Femur (tissue), 1 donor: ENCODE measurements at regions not wholly inside any gene's neighbourhood (a gene's known extent, or its start where the extent isn't known, plus 50 kb on each side); places are given as distances from the start of the nearest gene placed in this dataset.
"Not testable (repeated sequence)": the region's sequence is repeated elsewhere in the genome, so short reads cannot be mapped to it uniquely, and the experiment has no call there.

Experiments used
- DNase-seq: peaks from one replicate; pipeline ENCODE4 v3.0.0-alpha.2; 2017

DNA sequence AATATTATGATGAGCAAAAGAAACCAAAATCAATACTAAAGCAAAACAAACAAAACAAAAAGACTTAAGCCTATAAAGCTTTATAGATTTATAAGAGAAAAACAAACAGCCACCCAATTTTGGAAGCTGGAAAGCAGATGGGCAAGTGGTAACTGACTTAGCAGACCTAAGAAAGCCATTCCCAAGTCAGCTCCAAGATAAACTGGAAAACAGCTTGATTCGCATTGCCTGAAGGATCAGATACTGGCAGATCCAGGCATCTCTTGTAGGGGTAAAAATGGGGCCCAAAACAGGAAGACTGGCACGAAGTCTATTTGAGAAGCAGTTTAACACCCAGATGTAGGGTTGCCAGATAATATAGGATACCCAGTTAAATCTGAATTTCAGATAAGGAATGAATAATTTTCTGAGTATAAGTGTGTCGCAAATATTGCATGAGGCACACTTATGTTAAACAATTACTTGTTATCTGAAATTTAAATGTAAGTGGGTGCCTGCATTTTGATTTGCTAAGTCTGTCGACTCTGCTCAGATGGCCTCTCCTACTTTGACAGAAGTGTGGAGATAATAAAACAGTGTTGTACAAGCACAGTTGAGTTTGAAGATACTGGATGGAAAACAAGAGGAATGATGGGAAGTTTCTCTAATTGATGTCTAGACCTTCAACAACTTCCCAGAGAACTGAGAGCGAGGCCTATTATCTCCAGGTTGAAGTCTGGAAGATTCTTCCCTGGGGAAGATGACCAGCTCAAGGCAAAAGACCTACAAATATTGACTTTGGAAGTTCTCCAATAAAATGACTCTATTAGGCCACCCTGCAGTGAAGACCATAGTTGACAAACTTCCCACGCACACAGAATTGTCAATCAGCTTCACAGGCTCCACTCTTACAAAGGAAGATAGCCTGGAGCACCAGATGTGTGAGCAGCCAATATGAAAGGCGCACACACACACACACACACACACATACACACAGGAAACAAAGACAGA lies 113.4 kb downstream of the FAM50B start:
- no peak for DNase-seq

DNA sequence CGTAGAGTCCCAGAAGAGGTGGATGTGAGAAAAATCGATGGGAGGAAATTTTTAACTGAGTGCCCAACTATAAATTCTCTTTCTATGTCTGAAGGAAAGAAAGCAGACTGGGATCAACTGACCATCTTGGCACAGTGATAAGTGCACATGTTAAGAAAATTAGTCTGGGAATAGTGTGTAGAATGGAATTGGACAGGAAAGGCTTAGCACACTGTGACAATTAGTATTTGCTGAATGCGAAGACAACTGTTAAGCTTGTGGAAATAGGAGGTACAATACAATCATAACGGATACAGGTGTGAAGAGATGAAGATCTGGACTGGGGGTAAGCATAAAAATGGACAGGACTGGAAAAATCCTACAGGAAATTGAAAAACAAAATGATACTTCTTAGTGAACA lies 114.3 kb downstream of the FAM50B start:
- no peak for DNase-seq

DNA sequence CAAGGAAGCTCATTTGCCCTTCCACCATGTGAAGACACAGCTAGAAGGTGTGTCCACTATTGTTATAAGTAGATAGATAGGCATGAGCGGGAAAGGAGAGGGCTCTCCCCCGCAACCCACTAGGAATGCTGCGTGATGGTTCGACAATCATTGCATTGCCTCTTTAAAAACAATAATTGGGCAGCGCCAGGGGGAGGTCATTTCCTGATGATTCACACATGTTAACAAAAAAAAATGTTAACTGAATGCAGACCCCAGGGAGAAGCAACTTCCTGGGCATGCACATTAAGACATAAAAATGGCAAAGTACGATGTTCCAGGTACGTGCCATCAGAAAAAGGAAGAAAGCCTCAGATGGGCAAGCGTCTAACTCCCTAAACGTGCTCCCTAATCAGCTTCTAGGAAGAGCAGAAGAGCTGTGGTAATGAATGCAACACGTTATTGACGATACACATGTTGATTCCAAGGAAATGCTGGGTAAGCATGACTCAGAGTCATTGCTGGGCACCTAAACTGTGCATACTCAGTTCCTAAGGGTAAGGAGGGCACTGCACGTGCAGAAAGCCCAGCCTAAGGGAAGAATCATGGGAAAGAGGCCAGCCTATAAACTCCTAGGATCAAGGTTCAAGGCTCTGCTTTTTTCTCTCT lies 113.7 kb downstream of the FAM217A start:
- DNase-seq, result no peak

DNA sequence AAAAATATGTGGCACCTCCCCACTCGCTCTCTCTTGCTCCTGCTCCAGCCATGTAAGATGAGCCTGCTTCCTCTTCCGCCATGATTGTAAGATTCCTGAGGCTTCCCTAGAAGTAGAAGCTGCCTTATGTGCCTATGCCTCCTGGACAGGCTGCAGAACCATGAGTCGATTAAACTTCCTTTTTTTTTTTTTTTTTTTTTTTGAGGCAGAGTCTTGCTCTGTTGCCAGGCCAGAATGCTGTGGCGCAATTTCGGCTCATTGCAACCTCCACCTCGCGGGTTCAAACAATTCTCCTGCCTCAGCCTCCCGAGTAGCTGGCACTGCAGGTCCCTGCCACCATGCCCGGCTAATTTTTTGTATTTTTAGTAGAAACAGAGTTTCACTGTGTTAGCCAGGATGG lies 112.5 kb downstream of the FAM217A start:
- no peak for DNase-seq

DNA sequence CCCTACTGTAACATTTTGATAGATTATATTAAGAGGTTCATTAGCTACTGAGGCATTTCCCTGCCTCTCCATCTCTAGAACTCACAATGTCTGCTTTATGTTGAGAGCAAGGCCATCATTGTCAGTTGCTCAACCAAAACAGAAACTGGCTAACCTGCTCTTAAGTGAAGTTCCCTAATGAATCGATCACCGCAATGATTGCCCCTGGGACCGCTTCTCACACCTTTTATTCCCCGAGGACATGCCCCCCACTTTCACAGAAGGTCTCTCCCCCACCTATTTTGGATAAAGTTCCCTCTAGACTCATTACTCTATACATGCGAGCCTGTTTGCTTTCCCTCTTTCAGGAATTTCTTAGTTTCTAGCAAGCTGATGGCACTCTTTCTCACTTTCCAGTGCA lies 108.8 kb downstream of the FAM217A start:
- DNase-seq, result no peak

DNA sequence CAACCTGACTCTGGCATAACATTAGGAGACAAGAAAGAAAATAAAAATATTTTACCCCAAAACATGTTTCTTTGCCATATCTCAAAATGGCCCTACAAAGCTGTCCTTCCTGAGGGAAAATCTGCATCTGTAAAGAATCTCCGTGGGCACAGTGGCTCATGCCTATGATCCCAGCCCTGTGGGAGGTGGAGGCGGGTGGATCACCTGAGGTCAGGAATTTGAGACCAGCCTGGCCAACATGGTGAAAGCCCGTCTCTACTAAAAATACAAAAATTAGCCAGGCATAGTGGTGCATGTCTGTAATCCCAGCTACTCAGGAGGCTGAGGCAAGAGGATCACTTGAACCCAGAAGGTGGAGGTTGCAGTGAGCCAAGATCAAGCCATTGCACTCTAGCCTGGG lies 105.8 kb downstream of the FAM217A start:
- not testable (repeated sequence) for DNase-seq

DNA sequence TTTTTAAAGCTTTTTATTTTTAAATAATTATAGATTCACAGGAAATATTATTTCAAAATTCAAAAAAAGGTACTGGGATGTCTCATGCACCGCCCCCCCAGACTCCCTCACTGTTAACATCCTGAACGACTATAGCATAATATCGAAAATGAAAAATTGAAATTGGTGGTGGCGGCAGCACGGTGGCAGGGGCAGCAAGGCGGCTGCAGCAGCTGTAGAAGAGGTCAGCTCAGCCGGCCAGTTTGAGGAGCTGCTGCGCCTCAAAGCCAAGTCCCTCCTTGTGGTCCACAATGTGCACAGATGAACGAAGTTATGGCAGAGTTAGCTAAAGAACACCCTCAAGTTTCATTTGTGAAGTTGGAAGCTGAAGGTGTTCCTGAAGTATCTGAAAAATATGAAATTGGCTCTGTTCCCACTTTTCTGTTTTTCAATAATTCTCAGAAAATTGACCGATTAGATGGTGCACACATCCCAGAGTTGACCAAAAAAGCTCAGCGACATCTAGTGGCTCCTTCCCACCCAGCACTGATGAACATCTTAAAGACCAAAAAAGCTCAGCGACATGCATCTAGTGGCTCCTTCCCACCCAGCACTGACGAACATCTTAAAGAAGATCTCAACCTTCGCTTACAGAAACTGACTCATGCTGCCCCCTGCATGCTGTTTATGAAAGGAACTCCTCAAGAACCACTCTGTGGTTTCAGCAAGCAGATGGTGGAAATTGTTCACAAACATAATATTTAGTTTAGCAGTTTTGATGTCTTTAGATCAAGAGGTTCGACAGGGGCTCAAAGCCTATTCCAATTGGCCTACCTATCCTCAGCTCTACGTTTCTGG lies 100.8 kb downstream of the FAM217A start:
- DNase-seq, result peak; percentile 84

DNA sequence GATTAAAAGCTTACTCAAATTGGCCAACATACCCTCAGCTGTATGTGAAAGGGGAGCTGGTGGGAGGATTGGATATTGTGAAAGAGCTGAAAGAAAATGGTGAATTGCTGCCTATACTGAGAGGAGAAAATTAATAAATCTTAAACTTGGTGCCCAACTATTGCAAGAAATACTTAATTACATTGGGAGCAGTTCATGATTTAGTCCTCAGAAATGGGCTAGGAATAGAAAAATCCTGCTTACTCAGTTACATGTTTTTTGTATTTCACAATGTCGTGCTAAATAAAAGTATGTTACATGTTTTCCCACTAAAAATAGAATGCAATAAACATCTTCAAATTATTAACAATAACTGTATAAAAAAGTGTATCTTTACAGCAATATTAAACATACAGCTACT lies 100.0 kb downstream of the FAM217A start:
- DNase-seq, result not testable (repeated sequence)

DNA sequence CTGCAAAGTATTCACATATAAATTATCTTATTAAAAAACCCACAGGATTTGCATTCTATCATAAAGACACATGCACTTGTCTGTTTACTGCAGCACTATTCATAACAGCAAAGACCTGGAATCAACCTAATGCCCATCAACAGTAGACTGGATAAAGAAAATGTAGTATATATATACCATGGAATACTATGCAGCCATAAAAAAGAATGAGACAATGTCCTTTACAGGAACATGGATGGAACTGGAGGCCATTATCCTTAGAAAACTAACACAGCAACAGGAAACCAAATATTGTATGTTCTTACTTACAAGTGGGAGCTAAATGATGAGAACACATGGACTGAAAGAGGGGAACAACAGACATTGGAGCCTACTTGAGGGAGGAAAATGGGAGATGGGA lies 97.0 kb downstream of the FAM217A start:
- DNase-seq, result no peak

DNA sequence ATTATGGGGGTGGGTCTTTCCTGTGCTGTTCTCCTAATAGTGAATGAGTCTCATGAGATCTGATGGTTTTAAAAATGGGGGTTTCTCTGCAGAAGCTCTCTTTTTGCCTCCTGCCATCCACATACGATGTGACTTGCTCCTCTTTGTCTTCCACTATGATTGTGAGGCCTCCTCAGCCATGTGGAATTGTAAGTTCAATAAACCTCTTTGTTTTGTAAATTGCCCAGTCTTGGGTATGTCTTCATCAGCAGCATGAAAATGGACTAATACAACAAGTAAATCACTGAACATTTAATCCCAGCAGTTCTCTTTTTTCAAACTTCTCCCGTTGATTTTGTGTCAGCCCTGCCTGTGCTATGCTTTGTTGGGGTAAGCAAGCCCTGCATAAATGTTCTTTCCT lies 95.2 kb downstream of the FAM217A start:
- DNase-seq, result no peak

DNA sequence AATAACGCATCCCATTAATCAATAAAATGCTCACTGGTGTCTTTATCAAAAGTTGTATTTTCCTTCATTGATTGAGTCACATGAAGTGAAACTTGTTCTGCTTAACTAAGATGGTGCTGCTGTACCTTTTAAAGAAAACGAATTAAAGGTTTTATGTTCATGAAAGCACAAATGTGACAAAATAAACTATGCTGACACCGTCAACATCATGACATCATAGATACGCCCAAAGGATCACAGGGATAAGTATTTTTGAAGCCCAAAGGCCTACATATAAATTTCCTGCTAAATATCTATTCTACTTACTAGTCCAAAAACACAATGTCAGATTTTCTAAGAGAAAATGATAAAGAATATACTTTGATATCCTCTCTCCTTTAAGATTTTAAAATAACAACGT lies 94.4 kb downstream of the FAM217A start:
- DNase-seq, result no peak

DNA sequence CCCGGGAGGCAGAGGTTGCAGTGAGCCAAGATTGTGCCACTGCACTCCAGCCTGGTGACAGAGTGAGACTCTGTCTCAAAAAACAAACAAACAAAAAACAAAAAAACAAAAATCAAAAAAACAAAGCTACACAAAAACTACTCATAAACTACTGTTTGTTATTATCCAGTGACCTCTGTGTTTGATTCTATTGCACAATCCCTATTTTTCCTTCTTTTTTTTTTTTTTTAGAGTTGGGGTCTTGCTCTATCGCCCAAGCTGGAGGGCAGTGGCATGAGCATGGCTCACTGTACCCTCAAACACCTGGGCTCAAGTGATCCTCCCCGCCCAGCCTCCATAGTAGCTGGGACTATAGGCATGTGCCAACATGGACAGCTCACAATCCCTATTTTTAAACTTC lies 92.7 kb downstream of the FAM217A start:
- no peak for DNase-seq

DNA sequence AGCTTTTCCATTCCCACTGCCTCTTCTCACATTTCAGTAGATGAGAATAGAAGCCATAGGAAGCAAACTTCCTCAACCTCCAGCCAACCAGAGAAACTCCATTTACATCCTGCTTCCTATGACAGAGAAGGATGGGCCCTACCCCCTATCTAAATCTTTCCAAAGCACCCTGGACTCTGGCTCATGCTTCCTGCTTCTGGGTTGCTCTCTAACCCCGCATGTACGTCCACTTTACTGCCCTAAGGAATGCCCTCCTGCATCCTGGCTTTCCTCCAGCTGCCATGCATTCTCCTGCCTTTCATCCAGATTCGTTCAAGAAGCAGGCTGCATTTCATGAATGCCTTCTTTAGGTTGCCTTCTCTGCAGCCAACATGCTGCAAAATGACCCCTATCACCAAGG lies 91.9 kb downstream of the FAM217A start:
- DNase-seq, result no peak

DNA sequence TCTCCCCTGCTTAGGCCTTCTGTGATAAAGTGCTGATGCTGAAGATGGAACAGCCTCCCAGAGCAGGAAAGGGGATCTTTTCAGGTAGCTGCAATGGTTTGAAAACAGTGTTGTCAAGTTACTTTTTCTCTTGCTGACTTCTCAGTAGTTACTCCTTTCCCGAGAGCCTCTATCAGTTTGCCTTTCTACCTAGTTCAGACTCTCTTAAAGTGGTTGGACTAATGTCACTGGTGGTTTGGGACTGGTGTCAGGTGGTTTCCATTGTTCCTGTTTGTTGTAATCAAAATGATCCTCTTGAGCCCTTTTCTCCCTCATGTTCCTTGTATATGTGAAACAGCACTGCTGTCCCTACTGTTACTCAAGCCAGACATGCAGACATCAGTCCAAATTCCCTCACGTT lies 91.4 kb downstream of the FAM217A start:
- DNase-seq, result no peak

DNA sequence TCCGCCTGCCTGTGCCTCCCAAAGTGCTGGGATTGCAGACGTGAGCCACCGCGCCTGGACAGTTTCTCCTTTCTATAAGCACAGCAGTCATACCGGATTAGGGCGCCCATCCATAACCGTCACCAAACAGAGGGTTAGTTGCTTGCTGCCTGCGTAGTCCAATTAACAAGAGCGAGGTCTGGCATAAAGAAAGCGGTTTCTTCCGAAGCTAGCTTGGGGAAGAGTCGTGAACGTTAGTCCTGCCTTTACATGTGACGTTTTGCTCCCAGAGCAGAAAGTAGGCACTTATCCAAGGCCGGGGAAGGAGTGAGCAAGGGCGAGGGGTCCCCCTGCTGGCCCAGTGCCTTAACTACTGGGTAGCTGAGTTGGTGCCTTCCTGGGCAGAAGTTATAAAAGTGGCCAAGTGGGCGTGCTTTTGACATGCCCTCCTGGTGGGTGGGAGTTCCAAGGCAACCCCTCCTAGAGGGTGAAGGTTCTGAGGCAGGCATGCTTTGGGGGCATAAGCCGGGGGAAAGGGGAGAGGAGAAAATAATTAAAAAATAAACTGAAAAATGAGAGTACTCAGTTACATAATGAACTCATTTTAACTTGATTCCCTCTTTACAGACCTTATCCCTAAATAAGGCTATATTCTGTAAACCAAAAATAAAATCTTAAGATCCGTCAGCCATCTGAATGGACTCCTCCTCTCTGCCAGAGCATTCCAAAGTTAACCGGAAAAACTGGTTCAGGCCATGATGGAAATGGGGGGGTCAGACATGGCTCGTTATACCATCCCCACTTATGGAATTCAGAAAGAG lies 88.0 kb downstream of the FAM217A start:
- DNase-seq, result peak; percentile 91

DNA sequence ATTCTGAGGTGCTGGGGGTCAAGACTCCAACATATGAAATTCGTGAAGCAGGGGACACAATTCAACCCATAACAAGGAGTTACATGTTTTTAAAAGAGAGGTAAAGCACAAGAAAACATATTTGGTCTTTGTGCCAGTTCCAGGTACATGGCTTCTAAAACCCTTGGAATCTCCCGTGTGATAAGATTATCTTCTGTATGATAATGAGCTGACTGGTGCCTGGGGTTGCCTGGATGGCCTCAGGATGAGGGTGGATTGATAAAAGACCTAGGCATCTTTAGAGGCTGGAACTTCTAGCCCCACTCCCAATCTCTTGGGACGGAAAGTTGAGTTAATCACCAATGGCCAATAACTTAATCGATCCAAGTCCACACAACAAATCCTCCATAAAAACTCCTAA lies 87.0 kb downstream of the FAM217A start:
- no peak for DNase-seq

DNA sequence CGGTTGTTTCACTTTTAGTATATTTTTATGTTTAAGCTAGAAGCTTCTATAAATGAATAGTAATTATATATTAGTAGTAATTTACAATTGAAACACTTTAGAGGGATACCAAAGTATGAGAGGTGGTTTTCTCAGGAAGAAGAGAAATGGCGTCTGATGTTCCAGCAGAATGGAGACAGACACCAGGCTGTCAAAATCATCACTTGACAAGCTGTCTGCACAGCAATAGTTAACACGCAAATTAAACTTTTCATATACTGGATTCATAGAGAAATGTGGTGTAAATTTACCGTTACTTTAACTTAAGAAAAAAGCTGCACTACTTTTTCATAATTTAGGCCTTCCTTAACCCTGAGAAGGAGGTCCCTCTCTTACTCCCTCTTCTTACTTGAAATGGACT lies 82.6 kb downstream of the FAM217A start:
- DNase-seq, result no peak

DNA sequence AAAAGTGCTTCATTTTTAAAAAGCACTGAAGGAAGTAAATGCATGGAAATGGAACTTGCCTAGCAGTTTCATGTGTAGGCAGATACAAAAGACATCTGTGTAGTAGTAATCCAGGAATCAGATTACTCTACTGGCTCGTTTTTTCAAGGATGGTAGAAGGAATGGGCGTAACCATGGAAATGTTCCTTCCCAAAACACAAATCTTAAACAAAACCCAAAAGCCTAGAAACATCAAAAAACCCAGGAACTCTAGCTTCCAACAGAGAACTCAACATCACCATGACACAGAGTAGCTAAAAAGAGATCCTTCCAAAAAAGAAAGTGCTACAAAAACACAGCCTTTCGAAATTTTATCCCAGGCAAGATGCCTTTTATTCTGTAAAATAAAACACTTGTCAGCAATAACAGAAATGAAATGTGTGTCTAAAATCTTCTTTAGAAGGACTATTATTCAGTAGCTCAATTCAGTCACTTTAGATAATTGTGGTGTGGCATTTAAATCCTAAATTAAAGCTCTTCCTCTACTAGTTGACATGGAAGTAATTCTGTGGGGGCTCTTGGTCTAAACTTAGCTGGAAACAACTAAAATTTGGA lies 81.7 kb downstream of the FAM217A start:
- no peak for DNase-seq

DNA sequence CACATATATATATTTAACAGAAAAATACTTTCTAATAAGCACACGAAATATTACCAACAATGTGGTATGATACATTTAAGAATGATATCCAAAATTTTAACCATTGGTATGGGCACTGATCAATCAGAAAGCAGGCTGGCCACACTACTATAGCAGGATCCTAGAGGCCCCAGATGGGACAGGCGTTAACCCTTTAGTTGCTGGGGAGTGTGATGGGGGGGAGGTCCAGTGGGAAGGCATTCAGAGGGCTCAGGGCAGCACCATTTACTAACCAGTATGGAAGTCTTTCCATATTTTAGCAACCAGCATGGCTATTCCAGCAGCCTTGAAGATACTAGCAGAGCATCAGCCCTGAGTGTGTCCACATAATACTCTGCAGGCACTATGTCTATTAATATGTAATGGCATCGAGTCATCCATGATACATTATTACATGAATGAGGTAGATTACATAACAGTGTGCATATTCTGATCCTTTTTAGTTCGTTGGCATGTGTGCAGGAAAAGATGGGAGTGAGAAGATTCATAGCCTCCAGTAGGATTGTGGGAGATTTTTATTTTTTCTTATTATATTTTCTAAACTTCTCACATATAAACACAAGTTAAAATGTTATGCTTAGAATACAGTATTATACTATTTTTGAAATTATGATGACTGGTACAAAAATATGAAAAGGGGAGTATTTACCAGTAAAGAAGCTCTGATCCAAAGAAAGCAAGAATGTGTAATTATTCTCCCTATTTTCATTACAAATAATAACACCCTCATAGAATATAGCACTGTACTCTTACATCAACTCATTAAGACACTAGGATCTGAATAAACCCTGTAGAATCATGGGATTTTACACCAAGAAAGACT lies 78.9 kb downstream of the FAM217A start:
- no peak for DNase-seq

DNA sequence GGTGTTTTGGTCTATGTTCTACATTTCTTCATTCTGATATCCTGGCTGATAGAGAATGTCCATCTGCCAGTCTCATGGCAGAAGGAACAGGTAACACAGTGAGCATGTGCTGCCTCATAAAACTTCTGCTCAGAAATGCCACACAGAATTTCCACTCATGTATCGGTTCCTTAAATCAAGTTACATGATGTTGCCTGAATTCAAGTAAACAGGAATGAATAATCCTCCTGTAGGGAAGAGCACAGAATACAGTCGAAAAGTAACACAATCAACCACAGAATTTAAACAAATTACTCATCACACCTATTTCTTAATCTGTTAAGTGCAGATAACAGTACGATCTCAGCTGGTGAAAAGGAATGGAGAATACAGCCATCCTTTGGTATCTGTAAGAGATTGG lies 74.7 kb downstream of the FAM217A start:
- no peak for DNase-seq
